DMS 273 (cell line): ENCODE measurements at regions not wholly inside any gene's neighbourhood (a gene's known extent, or its start where the extent isn't known, plus 50 kb on each side); places are given as distances from the start of the nearest gene placed in this dataset.
"Not testable (repeated sequence)": the region's sequence is repeated elsewhere in the genome, so short reads cannot be mapped to it uniquely, and the experiment has no call there.

Experiments
- DNase-seq: peaks from one replicate; lab custom pipeline; 2025; ENCODE audit not compliant: unreplicated experiment; lab: John Stamatoyannopoulos, UW

GRCh38 chr3:22849583-22849982 lies 353.5 kb upstream of the UBE2E2 start:
- not testable (repeated sequence) for DNase-seq

GRCh38 chr3:22856811-22857210 lies 346.3 kb upstream of the UBE2E2 start:
- no peak for DNase-seq

DNA sequence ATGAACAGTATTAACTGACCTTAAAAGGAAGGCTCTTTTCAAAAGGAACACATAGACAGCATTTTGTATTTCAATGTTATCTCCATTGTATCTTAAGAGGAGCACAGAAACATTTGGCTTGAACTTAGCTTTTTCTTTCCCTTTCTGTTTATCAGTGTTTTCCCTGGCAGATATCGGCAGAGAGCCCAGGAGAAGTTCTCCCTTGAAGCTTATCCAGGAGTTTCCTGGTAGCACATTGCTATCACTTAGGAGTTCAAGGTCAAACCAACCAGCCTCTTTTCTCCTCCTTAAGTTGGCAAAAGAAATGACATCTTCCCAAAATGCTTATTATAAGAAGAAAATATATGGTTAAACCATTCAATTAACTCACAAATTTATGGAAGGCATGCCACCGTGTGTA lies 344.6 kb upstream of the UBE2E2 start:
- DNase-seq, result no peak

- DNase-seq, result no peak
Measured at GRCh38 chr3:22859618-22860017, 343.5 kb upstream of the UBE2E2 start.

GRCh38 chr3:22861426-22861825 lies 341.7 kb upstream of the UBE2E2 start:
- DNase-seq, result no peak

DNA sequence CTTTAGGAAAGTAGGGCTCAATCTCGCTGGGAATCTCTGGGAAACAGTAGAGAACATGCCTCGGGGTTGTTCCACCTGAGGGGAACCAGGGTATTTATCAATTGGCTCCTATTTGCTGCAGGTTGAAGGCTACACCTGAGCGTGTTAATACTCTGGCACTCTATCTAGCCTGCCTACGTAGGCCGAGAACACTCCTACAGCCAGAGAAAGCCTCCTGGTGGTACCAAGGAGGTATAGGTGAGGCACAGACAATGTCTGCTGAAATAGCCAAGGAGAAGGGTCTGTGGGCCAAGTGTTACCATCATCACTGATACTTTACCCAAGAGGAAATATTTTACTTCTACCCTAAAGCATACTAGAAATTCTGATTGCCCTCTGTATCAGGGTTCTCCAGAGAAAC lies 341.0 kb upstream of the UBE2E2 start:
- DNase-seq, result no peak

- not testable (repeated sequence) for DNase-seq
Measured at GRCh38 chr3:22882834-22883233, 320.3 kb upstream of the UBE2E2 start.

GRCh38 chr3:22885039-22885438 lies 318.1 kb upstream of the UBE2E2 start:
- DNase-seq, result no peak

DNA sequence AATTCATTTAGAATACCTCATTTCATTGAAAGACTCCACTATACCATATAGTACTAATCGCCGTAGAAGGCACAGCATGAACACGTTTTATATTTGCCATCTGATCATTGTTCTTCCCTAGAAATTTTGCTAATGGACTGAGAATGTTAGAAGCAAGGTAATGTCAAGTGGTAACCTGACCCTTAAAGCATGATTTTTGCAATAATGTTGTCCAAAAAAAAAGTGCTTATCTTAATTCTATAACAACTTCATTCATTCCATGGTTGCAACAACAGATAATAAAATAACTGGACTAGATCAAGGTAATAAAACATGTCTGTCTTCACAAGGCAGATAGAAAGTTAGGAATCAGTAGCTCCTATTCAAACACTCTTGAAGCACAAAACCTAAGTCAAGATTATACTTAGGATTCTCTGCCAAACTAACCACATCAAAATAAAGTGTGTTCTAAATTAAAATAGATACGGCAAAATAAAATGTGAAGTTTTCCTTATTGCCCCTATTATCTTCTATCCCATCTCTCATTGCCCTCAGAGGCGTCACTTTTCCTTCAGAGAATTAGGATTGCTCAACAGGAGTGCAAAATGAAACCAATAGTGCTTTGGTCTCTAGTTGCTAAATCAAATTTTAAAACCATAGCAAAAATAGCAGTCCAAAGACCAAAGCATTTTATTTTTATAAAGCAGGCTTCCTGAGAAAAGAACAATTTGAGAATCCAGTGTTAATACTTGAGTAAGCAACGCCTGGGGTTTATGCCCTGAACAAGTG lies 317.4 kb upstream of the UBE2E2 start:
- DNase-seq, result no peak

DNA sequence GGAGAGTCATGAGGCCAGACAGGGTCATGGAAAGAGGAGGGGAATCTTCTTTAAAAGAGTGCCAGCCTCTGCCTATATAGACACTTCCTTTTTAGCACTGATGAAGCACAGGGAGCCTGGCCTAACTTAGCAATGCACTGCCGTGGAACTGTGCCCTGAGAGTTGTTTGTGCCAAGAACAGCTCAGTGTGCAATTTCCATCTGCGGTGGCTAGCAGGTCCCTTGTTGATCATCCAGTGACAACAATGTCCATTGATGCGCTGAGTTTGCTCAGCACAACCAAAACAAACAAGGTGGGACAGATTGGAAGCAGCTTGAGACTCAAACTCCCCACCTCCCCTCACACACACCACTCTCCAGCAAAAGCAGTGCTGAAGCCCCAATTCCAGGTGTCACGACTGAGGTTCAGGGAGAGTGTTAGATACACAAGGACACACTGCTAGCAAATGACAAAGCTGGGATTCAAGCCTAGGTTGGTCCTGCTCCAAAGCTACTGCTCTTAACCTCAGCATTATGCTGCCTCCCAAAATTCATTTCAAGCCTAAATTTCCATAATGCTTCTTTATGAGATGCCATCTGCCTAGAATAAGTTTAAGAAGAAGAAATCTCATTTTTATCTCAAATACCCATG lies 316.6 kb upstream of the UBE2E2 start:
- no peak for DNase-seq

DNA sequence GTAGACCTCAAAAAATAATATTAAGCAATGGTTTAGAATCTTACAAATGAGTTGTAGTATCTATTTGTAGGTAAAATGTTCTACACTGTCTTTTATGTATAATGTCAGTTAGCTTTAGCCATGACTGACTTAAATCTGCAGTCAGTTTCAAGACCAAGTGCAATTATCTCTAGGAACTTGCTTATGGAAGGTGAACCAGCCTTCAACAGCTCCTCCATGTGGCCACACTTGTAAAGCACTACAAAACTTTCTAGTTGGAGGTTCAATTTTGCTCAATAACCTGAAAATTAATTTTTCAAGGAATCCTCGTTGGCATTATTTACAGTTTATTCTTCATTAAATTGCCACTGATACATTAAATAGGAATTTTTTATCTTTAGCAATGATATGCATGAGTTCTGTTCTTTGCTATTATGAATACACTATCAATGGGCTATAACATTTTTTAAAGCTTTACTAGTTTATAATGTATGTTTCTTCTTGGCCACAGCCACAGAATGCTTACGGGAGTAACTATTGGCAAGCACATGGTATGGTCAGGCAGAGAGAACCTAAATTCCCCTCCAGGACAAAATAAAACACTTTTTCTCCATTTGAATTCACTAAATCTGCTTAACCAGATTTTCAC lies 315.3 kb upstream of the UBE2E2 start:
- DNase-seq, result peak; percentile 57

- DNase-seq, result no peak
Measured at GRCh38 chr3:22893101-22893500, 310.0 kb upstream of the UBE2E2 start.

GRCh38 chr3:22893644-22894325 lies 309.3 kb upstream of the UBE2E2 start:
- peak; percentile 11 for DNase-seq

DNA sequence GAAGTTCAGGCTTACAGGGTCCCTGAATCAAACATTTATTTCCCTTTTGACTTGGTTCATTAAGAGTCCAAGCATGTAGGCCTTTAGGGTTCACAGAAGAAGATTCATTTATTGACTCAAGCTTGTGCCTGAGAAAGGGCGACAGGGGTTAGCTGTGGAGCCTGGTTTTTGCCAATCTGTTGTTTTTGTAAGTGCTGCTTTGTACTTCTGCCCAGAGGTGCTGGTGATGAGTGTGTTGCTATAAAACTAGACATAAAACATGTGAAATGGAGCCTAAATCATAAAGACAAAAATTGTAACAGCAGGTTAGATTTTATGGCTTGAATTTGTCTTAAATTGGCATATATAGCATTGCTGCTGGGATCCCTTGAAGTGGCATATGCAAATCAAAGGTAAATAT lies 308.3 kb upstream of the UBE2E2 start:
- DNase-seq, result no peak

GRCh38 chr3:22895671-22896070 lies 307.5 kb upstream of the UBE2E2 start:
- no peak for DNase-seq

DNA sequence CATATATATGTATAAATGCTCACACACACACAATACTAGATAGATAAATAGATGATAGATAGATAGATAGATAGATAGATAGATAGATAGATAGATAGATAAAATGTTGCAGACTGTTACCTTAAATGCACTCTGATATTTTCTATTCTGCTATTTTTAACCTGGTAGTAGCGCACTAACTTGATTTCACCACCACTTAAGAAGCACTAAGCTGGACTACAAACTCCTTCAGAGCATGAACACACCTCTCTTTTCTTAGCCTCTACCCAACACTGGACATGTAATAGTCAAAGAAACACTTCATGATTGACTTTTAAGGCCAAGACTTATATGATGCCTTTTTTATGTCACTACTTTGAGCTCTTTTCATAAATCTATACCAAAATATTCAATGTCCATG lies 304.6 kb upstream of the UBE2E2 start:
- DNase-seq, result no peak

DNA sequence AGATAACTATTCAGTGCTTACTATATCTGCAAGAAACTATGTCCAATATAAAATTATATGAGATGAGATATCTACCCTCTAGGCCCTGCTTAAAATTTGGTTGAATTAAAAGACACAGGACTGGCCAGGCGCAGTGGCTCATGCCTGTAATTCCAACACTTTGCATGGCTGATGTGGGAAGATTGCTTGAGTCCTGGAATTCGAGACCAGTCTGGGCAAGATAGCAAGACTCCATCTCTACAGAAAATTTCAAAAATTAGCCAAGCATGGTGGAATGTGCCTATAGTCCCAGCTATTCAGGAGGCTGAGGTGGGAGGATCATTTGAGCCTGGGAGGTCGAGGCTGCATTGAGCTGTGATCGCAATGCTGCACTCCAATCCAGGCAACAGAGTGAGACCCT lies 303.7 kb upstream of the UBE2E2 start:
- DNase-seq, result no peak

DNA sequence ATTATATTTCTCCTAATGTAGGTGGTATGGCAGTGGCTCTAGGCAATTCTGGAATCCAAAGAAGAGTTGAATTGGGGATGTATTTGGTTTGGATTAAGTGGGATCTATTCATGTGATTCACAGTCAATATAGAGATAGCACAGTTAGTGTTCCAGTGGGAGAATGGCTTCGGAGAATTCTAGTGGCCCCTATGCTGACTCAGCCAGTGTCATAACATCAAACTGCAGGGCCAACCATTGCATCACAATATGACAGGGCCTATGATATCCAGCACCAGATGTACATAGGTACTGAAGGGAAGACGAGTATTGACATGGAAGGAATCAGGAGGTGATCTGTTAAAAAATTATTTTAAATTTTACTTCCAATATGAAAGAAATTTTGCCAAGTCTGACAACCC lies 302.8 kb upstream of the UBE2E2 start:
- DNase-seq, result no peak

- no peak for DNase-seq
Measured at GRCh38 chr3:22901684-22902083, 301.4 kb upstream of the UBE2E2 start.

DNA sequence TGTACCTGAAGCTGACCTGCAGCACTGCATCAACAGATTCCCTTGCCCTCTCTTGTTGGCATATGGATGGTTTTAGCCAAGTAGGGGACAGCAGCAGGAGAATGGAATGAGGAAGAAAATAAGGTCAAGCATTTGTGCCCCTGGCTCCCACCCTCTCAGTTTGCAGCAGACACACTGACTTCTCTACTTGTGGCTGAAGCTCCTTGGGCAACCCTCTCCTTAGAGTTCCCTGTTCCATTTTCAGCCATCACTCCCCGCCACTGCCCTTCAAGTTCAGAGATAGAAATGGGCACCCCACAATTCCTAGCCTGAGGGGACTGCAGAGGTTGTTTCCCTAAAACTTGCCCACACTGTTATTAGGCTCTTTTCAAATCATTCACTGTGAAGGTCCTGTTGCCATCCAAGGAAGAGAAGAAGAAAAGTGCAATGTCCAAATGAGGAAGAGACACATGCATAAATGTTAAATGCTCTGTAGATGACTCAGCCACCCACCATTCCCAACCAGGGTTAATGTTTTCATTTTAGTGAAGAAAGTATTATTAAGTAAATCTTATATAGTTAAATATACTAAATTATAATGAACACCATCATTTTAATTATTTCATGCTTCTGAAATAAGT lies 295.9 kb upstream of the UBE2E2 start:
- DNase-seq, result no peak

GRCh38 chr3:22907796-22908195 lies 295.3 kb upstream of the UBE2E2 start:
- DNase-seq, result no peak
